Chondrocyte (in vitro differentiated cells): ENCODE measurements at regions not wholly inside any gene's neighbourhood (a gene's known extent, or its start where the extent isn't known, plus 50 kb on each side); places are given as distances from the start of the nearest gene placed in this dataset.

ENCODE experiments used
- DNase-seq: peaks from one replicate; pipeline ENCODE4 v3.0.0; 2021; ENCODE audit warnings: mixed read lengths, low spot score
- H3K27ac Mint-ChIP-seq: one replicate; pipeline ENCODE4 v1.8.0; 2021; ENCODE audit warnings: mild to moderate bottlenecking, moderate library complexity, mixed read lengths; ENCODE audit not compliant: unreplicated experiment
- H3K27me3 Mint-ChIP-seq: 2 replicates; pipeline ENCODE4 v1.8.0; 2021; ENCODE audit warnings: low read depth, mixed read lengths
- H3K36me3 Mint-ChIP-seq: 2 replicates; pipeline ENCODE4 v1.8.0; 2021; ENCODE audit warnings: low read depth, mixed read lengths
- H3K4me1 Mint-ChIP-seq: 2 replicates; pipeline ENCODE4 v1.8.0; 2021; ENCODE audit warnings: low read depth, mild to moderate bottlenecking, mixed read lengths
- H3K4me3 Mint-ChIP-seq: one replicate; pipeline ENCODE4 v1.8.0; 2021; ENCODE audit warnings: mild to moderate bottlenecking, moderate library complexity, mixed read lengths; ENCODE audit not compliant: unreplicated experiment
- H3K9me3 Mint-ChIP-seq: 2 replicates; pipeline ENCODE4 v1.8.0; 2021; ENCODE audit warnings: low read depth, mixed read lengths
- CTCF ChIP-seq: fragments of 200-600 bp; sonication (generic); IDR thresholded peaks from 2 replicates; pipeline ENCODE4 v1.5.0; 2021; ENCODE audit warnings: antibody characterized with exemption, mild to moderate bottlenecking, moderate library complexity

- Mint-ChIP-seq H3K36me3 (no peaks in the 10 kb centered on the region), H3K9me3 (no peaks in the 10 kb centered on the region), H3K4me3 (no peak overlapping the region), H3K27ac (no peak overlapping the region), H3K4me1 (no peaks in the 10 kb centered on the region), H3K27me3 (peaks cover 8% of the 10 kb centered on the region)
- no peak for DNase-seq
- no peak for TF ChIP-seq CTCF
These were observed 348.2 kb downstream of the RWDD3 start for GRCh38 chr1:95582191-95582590.

- DNase-seq, result no peak
- Mint-ChIP-seq H3K27ac (no peak overlapping the region), H3K4me1 (no peaks in the 10 kb centered on the region), H3K4me3 (no peak overlapping the region), H3K36me3 (no peaks in the 10 kb centered on the region), H3K9me3 (no peaks in the 10 kb centered on the region), H3K27me3 (peaks cover 8% of the 10 kb centered on the region)
- TF ChIP-seq CTCF, result no peak
These were observed 348.7 kb downstream of the RWDD3 start for GRCh38 chr1:95582746-95583145.

GRCh38 chr1:95583661-95584210 lies 349.7 kb downstream of the RWDD3 start:
- Mint-ChIP-seq H3K36me3 (no peaks in the 10 kb centered on the region), H3K27me3 (peaks cover 7% of the 10 kb centered on the region), H3K4me1 (no peaks in the 10 kb centered on the region), H3K27ac (no peak overlapping the region), H3K9me3 (peaks cover 5% of the 10 kb centered on the region), H3K4me3 (no peak overlapping the region)
- TF ChIP-seq CTCF, result no peak
- no peak for DNase-seq

- H3K27ac Mint-ChIP-seq, result no peak overlapping the region
- H3K27me3 Mint-ChIP-seq, result peaks cover 2% of the 10 kb centered on the region
- TF ChIP-seq CTCF, result no peak
- H3K9me3 Mint-ChIP-seq, result peaks cover 10% of the 10 kb centered on the region
- no peaks in the 10 kb centered on the region for H3K4me1 Mint-ChIP-seq
- no peaks in the 10 kb centered on the region for H3K36me3 Mint-ChIP-seq
- H3K4me3 Mint-ChIP-seq, result no peak overlapping the region
- no peak for DNase-seq
These were observed 350.3 kb downstream of the RWDD3 start for GRCh38 chr1:95584315-95584714.

GRCh38 chr1:95604771-95605170 lies 370.8 kb downstream of the RWDD3 start:
- no peak for DNase-seq
- Mint-ChIP-seq H3K4me3 (no peak overlapping the region), H3K36me3 (no peaks in the 10 kb centered on the region), H3K9me3 (peaks cover 8% of the 10 kb centered on the region), H3K4me1 (no peaks in the 10 kb centered on the region), H3K27ac (no peak overlapping the region), H3K27me3 (peaks cover 13% of the 10 kb centered on the region)
- no peak for TF ChIP-seq CTCF
